ENCODE measurements at regions not wholly inside any gene's neighbourhood (a gene's known extent, or its start where the extent isn't known, plus 50 kb on each side); places are given as distances from the start of the nearest gene placed in this dataset.
"Not testable (repeated sequence)": the region's sequence is repeated elsewhere in the genome, so short reads cannot be mapped to it uniquely, and the experiment has no call there.

DNA sequence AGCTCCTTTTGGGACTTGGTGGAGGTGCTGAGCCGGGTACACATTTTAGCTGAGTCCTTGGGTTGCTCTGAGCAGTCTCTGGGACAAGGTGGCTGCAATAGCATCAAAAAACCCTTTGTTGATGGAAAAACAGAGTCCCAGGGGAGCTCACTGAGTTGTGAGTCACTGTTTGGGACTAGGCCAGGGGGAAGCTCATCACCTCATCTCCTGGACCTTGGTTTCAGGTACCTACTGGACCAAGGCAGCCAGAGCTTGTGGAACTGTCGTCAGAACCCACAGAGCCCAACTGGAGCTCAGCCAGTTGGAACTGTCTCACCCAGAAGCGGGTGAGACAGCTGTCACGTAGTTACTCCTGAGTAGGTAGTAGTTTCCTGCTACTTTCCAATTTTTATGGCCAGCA, 146.7 kb downstream of the HLX start:
- no peak for DNase-seq (ENCODE audit: low spot score)

DNA sequence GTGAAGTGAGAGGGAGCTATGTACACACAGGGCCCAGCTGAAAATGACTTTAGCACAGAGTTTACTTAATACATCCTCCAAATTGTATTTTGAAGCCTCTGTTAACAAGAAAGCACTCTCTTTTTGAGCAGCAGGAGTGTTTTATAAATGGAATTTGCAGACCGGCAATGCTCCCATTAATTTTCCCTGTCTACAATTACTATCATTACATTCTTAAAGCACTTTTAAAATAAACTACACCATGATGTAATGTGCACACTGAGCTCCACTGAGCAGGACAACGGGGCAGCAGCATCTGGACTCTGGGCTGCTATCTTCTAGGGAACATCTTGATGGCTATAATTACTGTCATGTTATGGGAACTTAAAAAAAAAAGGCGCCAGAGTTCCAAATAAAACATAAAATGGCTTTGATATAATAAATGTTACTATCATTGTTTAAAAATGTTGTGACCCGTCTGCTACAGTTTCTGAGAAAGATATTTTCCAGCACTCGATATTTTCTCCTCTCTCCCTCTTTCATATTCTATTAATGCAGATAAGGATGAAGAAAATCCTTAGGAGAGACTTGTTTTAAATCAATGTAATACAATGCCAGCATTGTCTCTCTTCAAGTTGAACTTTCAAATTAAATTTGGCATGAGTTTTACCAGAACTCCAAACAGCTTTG, 150.9 kb downstream of the HLX start:
- no peak for DNase-seq (ENCODE audit: low spot score)

DNA sequence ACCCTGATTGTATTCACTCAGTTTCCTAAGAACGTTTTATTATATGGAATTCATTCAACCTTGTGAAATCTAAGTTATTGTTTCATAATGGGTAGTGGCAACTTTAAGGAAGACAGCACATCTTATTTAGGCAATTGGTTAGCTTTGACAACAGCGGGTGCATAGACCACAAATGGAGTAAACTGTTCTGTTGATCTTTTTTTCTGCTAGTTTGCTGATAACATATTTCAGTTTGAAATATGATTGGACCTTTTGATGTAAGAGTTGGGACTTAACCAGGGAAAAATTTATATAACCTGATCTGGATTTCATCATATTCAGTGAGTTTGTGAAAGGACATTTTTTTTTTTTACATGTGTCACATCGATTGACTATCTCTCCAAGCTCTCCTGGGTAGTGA, 151.7 kb downstream of the HLX start:
- DNase-seq (ENCODE audit: low spot score), result no peak

DNA sequence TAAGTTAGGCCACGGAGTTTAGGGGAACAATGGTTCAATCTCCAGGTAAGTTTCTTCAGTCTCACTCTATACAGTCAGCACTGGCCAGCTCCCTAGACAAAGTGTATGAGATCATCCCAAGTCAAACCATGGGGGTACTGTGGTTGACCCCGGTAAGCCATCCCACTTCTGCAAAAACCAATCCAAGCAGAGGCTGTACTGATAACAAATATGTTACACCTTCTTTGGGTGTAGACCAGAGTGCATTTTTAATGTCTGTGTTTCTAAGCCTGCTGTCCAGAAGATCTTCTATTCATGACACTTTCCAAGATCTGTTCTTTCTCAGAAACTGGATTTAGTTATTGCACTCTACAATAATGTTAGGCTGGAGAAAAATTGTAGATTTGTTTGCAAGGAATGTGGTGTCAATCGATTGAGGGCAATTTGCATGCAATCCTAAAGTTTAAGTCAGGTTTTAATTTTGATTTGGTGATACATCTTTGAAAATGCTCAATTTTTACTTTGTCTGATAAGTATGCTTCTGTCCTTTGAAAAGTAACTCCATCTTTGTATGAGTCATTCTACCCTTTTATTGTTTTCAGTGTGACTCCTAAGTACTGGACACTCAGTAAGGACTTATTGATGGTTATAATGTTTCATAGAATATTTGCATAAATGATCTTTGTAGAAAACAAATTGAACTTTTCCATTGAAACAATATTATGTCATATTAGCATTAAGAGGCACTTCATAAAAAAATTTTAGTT, 152.4 kb downstream of the HLX start:
- DNase-seq (ENCODE audit: low spot score), result no peak

DNA sequence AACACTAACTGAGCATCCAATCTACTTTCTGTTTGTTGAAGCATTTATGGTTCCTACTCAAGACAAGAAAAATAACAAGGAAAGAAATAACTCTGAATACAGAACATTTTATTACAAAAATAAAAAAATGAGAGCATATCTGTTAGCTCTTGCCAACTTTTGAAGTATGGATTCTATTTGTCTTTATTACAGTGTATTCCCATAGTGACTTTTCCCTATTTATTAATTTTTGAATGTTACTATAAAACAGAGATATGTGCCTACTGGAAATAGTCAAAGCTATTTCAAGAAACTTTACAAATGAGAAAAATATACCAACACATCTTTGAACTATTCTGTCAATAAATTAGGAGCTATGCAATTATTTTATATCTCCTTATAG, 153.0 kb downstream of the HLX start:
- DNase-seq (ENCODE audit: low spot score), result no peak

DNA sequence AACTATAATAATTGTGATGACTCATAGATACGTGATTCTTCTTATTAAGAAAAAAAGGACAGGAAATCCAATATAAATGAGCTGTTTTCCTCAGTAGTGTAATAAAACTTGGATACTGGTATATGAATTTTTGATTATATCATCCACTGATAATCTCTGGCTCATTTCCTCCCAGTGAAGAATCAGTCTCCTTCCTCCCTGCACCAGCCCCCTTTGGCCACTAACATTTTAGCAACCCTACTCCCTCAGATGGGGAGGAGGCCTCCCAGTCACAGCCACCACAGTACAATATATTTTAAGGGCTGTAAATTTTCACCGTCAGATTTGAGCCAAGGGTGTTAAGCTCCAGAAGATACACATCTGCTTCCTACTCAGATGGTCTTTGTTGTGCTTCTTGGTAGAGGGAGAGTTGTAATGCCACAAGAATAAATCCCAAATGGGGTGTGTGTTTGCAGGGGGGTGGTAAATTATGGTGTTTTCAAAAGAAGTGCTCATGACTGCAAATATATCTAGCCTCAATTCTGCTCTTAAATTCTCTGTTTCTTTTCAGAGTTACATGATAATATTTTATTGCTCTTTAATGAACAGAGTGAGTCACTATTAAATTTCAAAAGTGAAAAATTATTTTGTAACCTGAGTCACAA, 153.5 kb downstream of the HLX start:
- DNase-seq (ENCODE audit: low spot score), result no peak

DNA sequence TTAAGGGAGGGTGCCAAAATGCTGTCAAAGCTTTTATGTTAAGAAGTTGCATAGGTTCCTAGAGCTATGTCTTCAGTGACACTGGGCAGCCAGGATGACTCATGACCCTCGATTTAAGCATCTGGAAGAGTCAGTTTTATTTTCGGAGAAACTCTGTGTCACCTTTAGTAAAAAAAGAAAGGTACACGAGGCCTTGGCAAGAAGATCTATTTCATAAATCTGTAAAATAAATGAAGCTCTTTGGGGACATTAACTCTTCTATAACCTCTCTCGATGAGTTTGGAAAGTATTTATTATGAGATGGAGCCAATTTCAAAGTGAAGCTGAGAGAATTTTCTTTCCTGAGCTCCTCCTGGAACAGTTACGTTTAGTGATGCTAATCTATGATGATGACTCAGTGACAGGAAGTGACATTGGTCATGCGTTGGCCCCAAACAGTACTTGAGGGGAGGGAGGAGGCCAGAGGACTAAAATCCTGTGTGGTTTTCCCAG, 156.5 kb downstream of the HLX start:
- DNase-seq (ENCODE audit: low spot score), result no peak

DNA sequence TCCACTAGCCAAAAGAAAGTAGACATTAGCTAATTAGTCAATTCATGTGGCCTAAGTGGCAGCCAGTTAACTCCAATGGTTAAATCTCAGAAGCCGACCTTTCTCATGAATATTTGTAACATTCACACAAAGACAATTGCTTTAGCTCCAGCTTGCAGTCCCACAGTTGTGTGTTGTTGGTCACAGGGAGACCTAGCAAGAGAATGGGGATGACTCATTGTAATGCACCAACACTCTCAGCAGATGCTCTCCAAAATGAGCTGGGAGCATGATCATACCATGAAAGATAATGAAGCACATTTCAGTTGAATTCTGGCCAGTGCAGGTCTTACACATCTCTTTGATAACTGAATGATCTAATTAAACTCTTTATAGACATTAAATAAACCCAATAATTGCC, 160.4 kb downstream of the HLX start:
- DNase-seq (ENCODE audit: low spot score), result no peak

DNA sequence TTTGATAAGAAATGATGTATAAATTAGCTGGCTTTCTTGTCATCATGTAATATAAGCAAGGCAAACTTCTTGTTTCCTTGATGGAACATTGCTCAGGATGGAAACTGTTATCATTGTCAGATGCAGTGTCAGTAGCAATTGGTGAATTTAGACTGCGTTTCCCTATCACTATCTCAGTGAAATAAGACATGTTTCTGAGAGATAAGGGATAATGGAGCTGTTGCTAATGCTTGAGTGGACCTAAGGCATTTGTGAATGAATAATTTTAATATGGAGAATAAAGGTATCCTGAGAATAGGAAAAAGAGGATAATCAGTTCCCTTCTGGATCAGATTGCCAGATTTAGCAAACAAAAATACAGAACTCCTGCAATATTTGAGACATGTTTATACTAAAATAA, 160.9 kb downstream of the HLX start:
- DNase-seq (ENCODE audit: low spot score), result no peak

DNA sequence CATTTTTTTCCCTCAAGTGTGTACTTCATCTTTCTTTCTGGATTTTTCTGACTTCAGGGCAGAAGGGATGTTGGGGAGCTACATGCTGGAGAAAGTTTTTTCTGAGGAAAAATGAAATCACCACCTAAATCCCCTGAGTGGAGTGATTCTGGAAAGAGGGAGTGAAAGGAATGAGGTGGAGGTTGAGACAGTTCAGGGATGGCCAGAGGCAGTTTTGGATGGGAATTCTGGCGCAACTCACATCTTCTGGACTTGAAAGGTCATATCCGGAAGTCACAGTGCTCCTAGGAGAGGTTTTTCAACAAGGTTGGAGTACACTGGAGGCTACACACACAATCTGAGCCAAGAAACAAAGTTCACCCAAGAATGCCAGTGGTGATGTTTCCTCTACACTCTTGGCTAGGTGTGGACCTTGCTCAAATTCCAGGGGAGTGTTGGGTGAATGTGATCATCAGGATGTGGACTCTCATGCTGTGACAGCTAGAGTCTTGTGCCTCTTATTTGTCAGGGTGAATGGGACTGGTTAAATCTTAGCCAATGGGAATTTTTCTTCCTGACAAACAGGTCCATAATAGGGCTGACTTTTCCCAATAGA, 161.5 kb downstream of the HLX start:
- DNase-seq (ENCODE audit: low spot score), result no peak

DNA sequence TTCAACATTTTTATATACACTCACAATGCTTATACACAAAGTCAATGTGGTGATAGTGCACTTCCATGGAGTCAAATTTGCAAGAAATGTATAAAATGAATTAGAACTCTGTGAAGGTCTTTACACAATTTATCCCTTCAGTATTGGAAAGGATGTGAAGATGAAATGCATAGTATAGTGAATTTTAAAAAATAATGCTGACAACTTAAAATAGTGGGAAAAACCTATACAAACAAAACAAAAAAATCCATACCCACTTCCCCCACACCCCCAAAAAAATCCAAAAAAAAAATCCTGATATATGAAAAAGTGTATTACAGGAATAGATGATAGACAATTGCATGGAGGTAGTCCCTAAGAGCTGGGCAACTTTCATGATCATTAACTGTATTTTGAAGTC, 165.3 kb downstream of the HLX start:
- no peak for DNase-seq (ENCODE audit: low spot score)

DNA sequence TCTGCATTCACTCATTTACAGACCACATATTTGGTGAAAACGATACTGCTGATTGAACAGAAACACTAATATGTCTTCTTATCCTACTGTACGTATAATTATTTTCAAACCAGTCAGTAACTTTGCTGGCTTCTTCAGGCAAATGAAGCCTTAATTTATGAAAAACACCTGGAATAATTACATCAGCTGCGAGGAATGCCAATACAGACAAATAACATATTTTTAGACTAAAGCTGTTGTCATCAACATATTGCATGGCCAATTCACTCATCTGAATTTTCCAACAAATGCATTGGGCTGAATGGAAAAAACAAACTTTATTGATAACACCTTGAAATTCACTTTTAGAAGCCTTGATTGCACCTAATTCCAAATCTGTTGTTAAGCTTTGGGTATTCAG, 165.9 kb downstream of the HLX start:
- no peak for DNase-seq (ENCODE audit: low spot score)

DNA sequence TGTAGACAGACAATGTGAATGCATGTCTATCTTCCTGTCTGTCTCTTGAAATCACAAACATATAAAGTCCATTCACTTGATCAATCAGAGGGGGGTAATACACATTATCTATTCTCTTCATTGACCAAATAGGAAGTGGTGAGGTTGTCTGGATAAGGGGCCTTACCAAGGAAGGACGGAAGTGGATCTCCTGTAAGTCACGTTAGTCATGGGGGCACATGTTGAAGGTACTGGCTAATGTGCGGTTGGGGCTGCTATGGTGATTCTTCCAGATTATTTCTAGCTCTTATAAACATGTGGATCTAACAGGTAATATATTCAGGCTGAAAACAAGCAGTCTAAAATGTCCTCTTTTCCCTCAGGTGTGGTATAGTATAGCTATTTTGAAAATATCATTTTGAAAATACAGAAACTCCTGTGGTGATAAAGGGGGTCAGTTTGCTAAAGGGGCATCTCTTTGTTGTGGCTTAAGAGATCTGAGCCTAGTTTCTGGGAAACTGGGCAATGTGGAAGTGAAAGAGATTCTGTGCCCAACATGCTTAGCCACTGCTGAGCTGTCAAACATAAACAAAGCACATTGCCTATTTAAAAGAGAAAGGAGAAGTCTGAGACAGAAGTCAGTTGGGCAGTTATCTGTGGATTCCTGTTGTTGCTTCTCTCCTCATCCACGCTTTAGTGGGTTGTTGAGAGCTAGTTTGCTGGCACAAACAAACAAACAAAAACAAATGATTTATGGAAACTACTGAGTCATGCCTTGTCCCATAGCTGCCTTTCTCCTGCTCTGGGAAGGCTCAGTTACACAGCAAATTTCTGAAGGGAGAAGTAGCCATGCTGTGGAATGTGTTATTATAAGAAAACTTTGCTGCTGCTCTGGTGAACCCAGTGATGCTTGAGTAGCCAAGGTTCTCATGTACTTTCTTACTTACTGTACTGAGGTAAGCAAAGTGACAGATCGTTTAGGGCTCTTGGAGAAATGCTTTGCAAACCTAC, 166.9 kb downstream of the HLX start:
- DNase-seq (ENCODE audit: low spot score), result no peak

DNA sequence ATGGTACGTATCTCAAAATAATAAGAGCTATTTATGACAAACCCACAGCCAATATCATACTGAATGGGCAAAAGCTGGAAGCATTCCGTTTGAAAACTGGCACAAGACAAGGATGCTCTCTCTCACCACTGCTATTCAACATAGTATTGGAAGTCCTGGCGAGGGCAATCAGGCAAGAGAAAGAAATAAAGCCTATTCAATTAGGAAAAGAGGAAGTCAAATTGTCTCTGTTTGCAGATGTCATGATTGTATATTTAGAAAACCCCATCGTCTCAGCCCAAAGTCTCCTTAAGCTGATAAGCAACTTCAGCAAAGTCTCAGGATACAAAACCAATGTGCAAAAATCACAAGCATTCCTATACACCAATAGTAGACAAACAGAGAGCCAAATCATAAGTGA, 172.1 kb downstream of the HLX start:
- DNase-seq (ENCODE audit: low spot score), result not testable (repeated sequence)

DNA sequence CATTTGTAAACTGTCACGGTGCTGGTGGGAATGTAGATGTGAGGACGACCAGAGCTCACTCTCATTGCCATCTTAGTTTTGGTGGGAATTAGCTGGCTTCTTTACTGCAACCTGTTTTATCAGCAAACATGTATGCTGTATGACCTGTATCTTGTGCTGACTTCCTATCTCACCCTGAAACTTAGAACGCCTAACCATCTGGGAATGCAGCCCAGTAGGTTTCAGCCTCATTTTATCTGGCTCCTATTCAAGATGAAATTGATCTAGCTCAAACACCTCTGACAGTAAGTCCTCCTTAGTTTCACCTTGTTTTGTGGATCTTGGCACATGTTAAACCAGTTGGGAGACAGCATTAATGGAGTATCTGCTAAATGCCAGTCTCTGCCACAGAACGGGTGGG, 174.6 kb downstream of the HLX start:
- DNase-seq (ENCODE audit: low spot score), result no peak

DNA sequence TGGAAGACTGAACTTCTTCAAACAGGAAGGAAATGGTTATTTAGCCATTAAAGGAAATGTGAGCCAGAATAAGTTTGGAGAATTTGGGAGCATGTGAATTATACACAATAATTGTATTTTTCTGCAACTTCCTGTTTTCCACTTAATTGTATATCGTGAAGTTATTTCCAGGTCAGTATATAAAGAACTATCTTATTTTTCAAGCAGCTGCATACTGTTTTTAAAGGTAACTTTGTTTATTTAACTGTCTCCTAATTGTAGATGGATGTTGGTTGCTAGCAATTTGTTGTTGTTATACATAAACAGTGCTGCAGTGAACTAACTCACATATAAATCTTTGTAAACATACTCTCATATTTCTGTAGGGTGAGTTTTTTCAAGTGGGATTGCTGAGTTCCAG, 180.3 kb downstream of the HLX start:
- DNase-seq (ENCODE audit: low spot score), result no peak

DNA sequence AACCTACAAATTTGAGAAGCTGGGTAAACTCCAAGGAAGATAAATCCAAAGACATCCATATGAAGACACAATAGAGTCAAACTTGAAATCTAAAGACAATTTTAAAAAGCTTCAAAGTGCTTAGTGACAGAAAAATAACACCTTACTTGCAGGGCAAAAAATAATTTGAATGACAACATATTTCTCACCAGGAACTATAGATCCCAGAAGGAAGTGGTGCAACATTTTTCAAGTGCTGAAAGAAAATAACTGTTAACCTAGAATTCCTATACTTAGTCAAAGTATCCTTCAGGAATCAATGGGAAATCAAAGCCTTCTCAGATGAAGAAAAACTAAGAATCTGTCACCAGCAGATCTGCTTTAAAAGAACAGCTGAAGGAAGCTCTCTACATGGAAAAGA, 184.4 kb downstream of the HLX start:
- DNase-seq (ENCODE audit: low spot score), result no peak

DNA sequence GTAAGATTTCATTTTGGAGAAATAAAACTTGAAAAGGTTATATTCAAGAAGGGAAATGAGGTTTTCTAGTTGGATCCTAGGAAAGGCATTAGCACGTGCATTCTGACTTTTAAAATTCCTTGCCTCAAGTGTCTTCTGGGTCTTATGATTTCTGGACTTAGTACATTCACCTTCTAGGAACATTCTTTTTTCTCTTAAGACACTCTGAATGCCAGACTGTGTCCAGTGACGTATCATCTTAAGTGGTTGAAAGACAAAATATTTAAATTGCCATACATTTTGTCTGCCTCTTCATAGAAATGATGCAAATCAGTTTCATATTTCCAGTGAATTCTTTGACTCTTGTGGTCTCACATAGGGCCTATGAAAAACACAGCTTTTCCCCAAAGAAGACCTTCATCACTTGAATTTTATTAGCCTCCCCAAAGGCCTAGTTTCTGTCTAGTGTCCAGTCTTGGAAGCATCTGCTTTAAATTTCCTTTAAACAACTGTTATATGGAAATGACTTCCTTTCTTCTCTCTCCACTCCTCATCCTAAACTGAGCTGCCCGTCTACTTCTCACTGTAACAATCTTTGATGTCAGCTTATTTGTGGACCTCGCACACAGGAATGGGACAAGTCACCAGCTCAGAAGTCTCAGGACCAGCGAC, 187.2 kb downstream of the HLX start:
- DNase-seq (ENCODE audit: low spot score), result no peak

DNA sequence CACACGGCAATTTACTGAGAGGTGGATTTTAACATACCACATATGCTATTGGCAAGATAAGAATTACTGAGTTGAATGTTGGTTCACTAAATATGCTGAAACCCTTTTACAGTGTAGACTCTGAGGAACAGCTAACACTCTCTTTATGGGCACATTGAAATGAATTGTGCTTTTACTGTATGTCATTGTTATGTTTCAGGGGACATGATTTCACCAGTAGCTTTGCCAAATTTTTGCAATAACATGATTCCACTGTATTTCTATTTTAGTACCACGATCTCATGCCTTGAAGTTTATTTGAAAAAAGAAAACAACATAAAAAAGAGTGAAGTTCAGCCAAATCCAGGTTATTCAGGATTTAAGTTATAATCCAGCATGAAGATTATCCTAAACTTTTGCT, 188.5 kb downstream of the HLX start:
- DNase-seq (ENCODE audit: low spot score), result no peak

DNA sequence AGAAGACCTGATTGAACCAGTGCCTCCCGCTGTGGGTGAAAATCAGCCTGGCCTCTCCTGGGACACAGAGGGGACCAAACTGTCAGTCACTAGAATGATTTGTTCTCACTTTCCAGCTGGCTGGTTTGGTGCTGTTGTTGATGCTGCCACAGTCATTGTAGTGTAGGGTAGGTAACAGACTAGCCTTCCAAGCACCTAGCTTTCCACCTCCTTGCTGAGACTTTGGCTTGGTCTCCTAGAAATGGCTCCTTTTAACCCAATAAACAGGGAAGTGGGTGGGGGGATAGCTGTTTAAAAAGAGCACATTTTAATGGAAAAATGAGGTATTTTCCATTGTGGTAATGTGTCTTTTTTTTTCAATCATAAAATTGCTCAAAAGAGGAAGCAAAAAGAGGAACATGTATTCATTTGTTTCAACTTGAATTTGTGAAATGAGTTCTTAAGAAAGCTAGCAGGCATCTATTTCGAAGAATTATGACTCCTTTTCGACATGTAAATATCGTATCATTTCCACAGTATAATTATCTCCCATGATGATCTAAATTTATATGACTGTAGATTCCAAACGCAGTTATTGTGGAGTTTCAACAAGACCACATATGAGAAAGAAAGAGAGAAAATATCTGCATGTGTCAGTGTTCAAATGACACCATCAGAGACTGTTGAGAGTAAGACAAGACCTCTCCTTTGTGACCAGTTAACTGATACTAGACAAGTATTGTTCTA, 190.1 kb downstream of the HLX start:
- no peak for DNase-seq (ENCODE audit: low spot score)

DNA sequence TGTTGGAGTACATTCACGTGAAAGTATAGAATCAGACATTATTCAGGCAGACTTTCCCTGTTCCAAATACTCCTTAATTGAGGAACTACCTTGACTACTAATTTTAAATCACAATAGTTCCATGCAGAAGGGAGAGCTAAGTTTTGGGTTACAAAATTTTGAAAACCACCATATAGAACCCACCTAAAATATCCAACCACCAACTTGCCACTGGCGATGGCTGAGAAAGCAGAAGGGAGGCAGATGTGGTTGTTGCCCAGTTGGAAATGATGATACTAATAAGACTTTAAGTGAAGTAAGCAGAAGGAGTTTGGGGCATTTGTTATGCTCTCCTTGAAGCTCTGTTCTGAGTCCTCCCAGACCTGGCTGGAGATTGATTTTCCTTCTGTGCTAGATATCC, 190.7 kb downstream of the HLX start:
- no peak for DNase-seq (ENCODE audit: low spot score)
